AG04449 (cell line): ENCODE measurements at regions not wholly inside any gene's neighbourhood (a gene's known extent, or its start where the extent isn't known, plus 50 kb on each side); places are given as distances from the start of the nearest gene placed in this dataset.

Experiments used
- CTCF ChIA-PET: fragments of 350-600 bp; formaldehyde crosslinking; extraction: SDS; loops from one replicate; lab custom pipeline; 2021; ENCODE audit warnings: antibody characterized with exemption; lab: Yijun Ruan, JAX
- POLR2A ChIA-PET: fragments of 400-600, 350-600 bp; formaldehyde crosslinking; extraction: SDS; loops from one replicate; lab custom pipeline; 2020; ENCODE audit warnings: antibody characterized with exemption, inconsistent platforms; lab: Yijun Ruan, JAX
- DNase-seq: peaks from one replicate; pipeline ENCODE4 v3.0.0-alpha.2; 2010; ENCODE audit warnings: low read depth, low spot score
- H3K4me3 ChIP-seq: 2 replicates; pipeline ENCODE4 v1.5.1; 2011; ENCODE audit warnings: low read depth, mild to moderate bottlenecking, control low read depth, low read length
- TF ChIP-seq, protein P1 (sequence below): IDR thresholded peaks from one replicate; pipeline ENCODE4 v1.5.1; 2011; ENCODE audit warnings: mild to moderate bottlenecking, moderate library complexity, low read length, control low read depth, inconsistent platforms; ENCODE audit not compliant: insufficient read depth; ENCODE audit errors: missing control alignments

DNA sequence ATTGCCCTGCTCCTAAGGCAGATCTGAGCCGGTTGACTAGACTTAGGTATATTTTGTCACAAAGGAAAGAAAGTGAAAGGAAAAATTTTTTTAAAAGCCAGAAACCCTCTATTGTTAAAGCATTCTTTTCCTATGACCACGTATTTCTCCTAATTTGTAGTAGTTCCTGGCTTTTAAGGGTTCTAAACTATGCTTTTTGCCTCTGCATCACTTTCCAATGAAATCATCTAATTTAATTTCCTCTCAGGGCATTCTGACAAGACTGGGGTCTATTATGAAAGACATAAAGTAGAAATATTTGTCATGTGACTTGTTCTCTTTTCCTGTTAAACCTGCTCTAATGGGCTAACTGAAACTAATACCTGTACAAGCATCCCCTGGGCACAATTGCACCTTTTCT lies 233.0 kb upstream of the PRR20A start:
- TF ChIP-seq, protein P1, sequence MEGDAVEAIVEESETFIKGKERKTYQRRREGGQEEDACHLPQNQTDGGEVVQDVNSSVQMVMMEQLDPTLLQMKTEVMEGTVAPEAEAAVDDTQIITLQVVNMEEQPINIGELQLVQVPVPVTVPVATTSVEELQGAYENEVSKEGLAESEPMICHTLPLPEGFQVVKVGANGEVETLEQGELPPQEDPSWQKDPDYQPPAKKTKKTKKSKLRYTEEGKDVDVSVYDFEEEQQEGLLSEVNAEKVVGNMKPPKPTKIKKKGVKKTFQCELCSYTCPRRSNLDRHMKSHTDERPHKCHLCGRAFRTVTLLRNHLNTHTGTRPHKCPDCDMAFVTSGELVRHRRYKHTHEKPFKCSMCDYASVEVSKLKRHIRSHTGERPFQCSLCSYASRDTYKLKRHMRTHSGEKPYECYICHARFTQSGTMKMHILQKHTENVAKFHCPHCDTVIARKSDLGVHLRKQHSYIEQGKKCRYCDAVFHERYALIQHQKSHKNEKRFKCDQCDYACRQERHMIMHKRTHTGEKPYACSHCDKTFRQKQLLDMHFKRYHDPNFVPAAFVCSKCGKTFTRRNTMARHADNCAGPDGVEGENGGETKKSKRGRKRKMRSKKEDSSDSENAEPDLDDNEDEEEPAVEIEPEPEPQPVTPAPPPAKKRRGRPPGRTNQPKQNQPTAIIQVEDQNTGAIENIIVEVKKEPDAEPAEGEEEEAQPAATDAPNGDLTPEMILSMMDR, result no peak
- ChIA-PET POLR2A (no interaction called here), CTCF (no interaction called here)
- DNase-seq, result no peak
- H3K4me3 ChIP-seq, result no peak overlapping the region

DNA sequence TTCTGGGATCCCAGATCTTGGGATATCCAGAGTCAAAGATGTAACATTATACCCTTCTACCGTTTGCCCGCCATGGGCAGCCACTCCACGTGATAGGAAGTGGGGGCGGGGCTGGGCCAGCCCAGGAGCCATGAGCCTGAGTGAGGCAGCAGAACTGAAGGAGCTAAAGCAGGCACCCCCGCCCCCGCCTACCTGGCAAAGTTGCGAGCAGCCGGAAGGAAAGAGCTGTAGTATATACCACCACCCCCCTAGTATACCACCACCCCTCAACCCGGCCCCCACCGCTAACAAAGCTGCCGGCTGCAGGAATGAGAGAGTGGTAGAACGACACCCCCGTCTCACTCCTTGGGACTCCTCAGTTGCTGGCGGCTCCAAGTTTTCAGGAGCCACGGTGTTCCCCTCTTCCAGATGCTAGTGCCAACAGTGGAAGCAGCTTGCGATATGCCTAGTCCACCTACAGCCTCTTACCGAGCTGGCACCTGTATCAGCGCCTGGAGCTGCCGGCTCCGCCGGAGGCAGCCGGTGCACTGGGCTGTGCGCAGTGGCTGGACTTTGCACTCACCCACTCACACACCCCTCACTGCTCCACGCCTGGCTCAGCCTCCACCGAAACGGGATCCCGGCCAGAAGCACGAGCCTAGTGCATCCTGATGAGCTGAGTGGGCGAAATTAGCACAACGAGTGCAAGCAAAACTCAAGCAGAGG lies 230.7 kb upstream of the PRR20A start:
- CTCF ChIA-PET, result no interaction called here
- no peak for DNase-seq
- H3K4me3 ChIP-seq, result no peak overlapping the region
- TF ChIP-seq, protein P1, result no peak
- POLR2A ChIA-PET, result no interaction called here

DNA sequence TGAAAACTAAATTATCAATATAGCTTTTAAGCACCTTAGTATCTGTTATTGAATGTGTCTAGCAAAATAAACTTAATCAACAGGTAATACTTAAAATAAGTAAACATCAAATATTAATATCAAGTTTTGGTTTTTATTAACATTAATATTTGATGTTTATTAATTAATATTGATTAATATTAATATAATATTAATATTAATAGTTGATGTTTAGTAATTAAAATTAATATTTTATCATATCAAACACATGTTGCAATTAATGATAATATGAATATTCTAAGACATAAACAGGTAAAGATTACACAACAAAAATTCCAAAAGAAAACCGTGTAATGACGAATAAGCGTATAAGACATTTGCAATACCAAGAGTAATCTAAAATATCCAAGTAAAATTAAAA lies 222.8 kb upstream of the PRR20A start:
- DNase-seq, result no peak
- H3K4me3 ChIP-seq, result no peak overlapping the region
- POLR2A ChIA-PET, result no interaction called here
- CTCF ChIA-PET, result no interaction called here
- TF ChIP-seq, protein P1, result no peak

DNA sequence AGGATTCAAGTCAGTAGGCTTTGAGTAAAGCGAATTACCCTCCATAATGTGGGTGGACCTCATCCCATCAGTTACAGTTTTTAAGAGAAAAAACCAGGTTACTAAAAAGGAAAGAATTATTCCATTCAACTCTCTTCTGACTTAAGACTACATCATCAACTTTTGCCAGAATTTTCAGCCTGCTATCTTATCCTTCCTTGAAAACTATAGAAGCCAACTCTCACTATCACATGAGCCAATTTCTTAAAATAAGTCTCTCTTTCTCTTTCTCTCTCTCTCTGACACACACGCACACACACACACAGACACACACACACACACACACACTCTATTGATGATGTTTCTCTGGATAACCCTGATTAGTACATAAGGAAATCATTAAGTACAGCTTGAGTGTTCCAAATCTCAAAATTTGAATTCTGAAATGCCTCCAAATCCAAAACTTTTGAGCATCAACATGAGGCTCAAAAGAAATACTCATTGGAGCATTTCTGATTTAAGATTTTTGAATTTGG lies 217.0 kb upstream of the PRR20A start:
- DNase-seq, result no peak
- ChIA-PET CTCF (no interaction called here), POLR2A (no interaction called here)
- H3K4me3 ChIP-seq, result no peak overlapping the region
- TF ChIP-seq, protein P1, result no peak

DNA sequence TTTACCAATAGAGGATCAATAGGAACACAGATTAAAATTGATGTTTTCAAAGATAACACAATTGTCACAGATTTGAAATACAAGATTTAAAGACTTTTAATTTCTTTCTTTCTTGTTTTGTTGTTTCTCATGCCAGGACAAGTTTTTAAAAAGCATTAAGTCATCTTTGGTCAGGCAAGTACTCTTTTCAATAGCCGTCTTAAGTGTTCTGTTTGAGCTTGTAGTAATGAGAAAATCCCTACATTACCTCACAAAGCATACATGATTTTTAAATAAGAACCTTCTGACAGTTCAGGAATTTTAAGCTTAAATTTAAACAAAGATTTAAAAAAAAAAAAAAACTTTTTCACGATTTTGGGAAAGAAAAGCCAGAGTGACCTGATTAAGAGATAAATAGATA lies 216.3 kb upstream of the PRR20A start:
- ChIA-PET POLR2A (no interaction called here), CTCF (no interaction called here)
- TF ChIP-seq, protein P1, result no peak
- no peak for DNase-seq
- H3K4me3 ChIP-seq, result no peak overlapping the region

DNA sequence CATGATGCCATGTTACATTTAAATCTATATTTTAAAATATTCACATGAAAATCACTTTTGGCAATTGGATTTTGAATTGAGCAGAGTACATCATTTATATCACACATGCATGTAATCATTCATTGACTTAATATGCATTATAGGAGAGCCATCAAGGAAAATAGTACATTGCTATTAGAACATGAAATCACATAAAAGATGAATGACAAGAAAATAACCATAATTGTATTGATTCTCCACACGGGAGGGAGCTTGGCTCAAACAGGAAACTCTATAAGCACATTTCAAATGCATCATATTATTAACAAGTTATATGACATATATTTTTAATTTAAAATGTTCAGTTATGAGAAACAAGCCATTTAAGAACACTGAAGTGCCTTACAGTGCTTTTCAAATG lies 208.6 kb upstream of the PRR20A start:
- CTCF ChIA-PET, result no interaction called here
- DNase-seq, result no peak
- no peak overlapping the region for H3K4me3 ChIP-seq
- POLR2A ChIA-PET, result no interaction called here
- TF ChIP-seq, protein P1, result no peak
